ENCODE measurements at regions not wholly inside any gene's neighbourhood (a gene's known extent, or its start where the extent isn't known, plus 50 kb on each side); places are given as distances from the start of the nearest gene placed in this dataset.
"Not testable (repeated sequence)": the region's sequence is repeated elsewhere in the genome, so short reads cannot be mapped to it uniquely, and the experiment has no call there.

GRCh38 chr7:91754280-91754679, 126.2 kb downstream of the MTERF1 start:
- TF ChIP-seq CTCF (conservative IDR thresholded peaks at IDR 0.05; ENCODE audit: low read depth, low read length); EZH2 (IDR thresholded peaks at IDR 0.05; ENCODE audit: borderline replicate concordance, low read depth, low read length, poor library complexity, severe bottlenecking): not testable (repeated sequence)

Measured in A673 (cell line).